ENCODE measurements at regions not wholly inside any gene's neighbourhood (a gene's known extent, or its start where the extent isn't known, plus 50 kb on each side); places are given as distances from the start of the nearest gene placed in this dataset.
A peak's percentile ranks its signal among the peaks of the same experiment; 100 is the strongest.

- no peak for DNase-seq
These were observed 222.0 kb upstream of the CDH13 start for GRCh38 chr16:82404586-82405315.

- DNase-seq = no peak
These were observed 224.0 kb upstream of the CDH13 start for GRCh38 chr16:82402665-82403218.

- peak; percentile 25 for DNase-seq
These were observed 226.7 kb upstream of the CDH13 start for GRCh38 chr16:82400046-82400445.

- no peak for DNase-seq
These were observed 226.5 kb upstream of the MPHOSPH6 start for GRCh38 chr16:82396509-82396908.

GRCh38 chr16:82395212-82395611 is 225.2 kb upstream of the MPHOSPH6 start:
- DNase-seq = no peak

- DNase-seq = no peak
These were observed 221.7 kb upstream of the MPHOSPH6 start for GRCh38 chr16:82391690-82392089.

GRCh38 chr16:82389956-82390650 is 220.1 kb upstream of the MPHOSPH6 start:
- DNase-seq = no peak

GRCh38 chr16:82386761-82387160 is 216.7 kb upstream of the MPHOSPH6 start:
- DNase-seq = no peak

- no peak for DNase-seq
These were observed 214.9 kb upstream of the MPHOSPH6 start for GRCh38 chr16:82384949-82385348.

- DNase-seq = no peak
These were observed 214.0 kb upstream of the MPHOSPH6 start for GRCh38 chr16:82384017-82384416.

- DNase-seq = no peak
These were observed 212.5 kb upstream of the MPHOSPH6 start for GRCh38 chr16:82382521-82382920.

- DNase-seq = peak; percentile 88
These were observed 209.5 kb upstream of the MPHOSPH6 start for GRCh38 chr16:82379551-82379950.

GRCh38 chr16:82373976-82374375 is 204.0 kb upstream of the MPHOSPH6 start:
- no peak for DNase-seq

GRCh38 chr16:82370282-82370681 is 200.3 kb upstream of the MPHOSPH6 start:
- no peak for DNase-seq

GRCh38 chr16:82368041-82368440 is 198.0 kb upstream of the MPHOSPH6 start:
- peak; percentile 35 for DNase-seq

GRCh38 chr16:82366462-82366861 is 196.4 kb upstream of the MPHOSPH6 start:
- DNase-seq = no peak

- DNase-seq = no peak
These were observed 194.7 kb upstream of the MPHOSPH6 start for GRCh38 chr16:82364690-82365089.

- no peak for DNase-seq
These were observed 193.2 kb upstream of the MPHOSPH6 start for GRCh38 chr16:82363026-82363816.

GRCh38 chr16:82361885-82362284 is 191.9 kb upstream of the MPHOSPH6 start:
- DNase-seq = no peak

- no peak for DNase-seq
These were observed 190.2 kb upstream of the MPHOSPH6 start for GRCh38 chr16:82360024-82360783.

- no peak for DNase-seq
These were observed 188.7 kb upstream of the MPHOSPH6 start for GRCh38 chr16:82358606-82359221.

GRCh38 chr16:82358161-82358560 is 188.1 kb upstream of the MPHOSPH6 start:
- no peak for DNase-seq
